ENCODE measurements at regions not wholly inside any gene's neighbourhood (a gene's known extent, or its start where the extent isn't known, plus 50 kb on each side); places are given as distances from the start of the nearest gene placed in this dataset.

GRCh38 chr16:80029761-80030481 lies 429.4 kb upstream of the MAF start:
- no peaks in the 10 kb centered on the region for H3K36me3 ChIP-seq (replicated peaks in 1 of 2; ENCODE audit: control insufficient read depth in 2 of 2, insufficient read depth in 2 of 2, low read length in 2 of 2)
- H3K4me2 ChIP-seq (ENCODE audit: insufficient read depth, low read length, poor library complexity, severe bottlenecking), result no peak overlapping the region
- peaks cover 0 to 2% of the 10 kb centered on the region in 2 donors for H3K9me3 ChIP-seq (replicated peaks in 1 of 2; ENCODE audit: control insufficient read depth in 2 of 2, insufficient read depth in 1 of 2, low read depth in 1 of 2, low read length in 2 of 2)
- no peak overlapping the region for H2AK5ac ChIP-seq (ENCODE audit: low read depth, low read length)
- H3K4ac ChIP-seq (ENCODE audit: low read length), result no peak overlapping the region
- H3K9ac ChIP-seq (ENCODE audit: low read depth, low read length, poor library complexity), result no peak overlapping the region
- no peaks in the 10 kb centered on the region for H3K27me3 ChIP-seq (ENCODE audit: control insufficient read depth in 3 of 3, insufficient read depth in 3 of 3, low read depth in 1 of 3, low read length in 3 of 3)
- no peak overlapping the region for H2BK15ac ChIP-seq (ENCODE audit: low read length)
- H3K14ac ChIP-seq (ENCODE audit: low read length), result no peak overlapping the region
- no peak for DNase-seq (ENCODE audit: low spot score)
- WGBS, 2 donors (ENCODE audit: extremely low coverage in 2 of 2, insufficient read length in 2 of 2, insufficient replicate concordance in 1 of 2), result no CpG with 5 or more reads among the region's 8 CpGs
- no peak overlapping the region for H2BK120ac ChIP-seq (ENCODE audit: low read depth, low read length)
- H4K8ac ChIP-seq (ENCODE audit: low read depth, low read length), result no peak overlapping the region
- H2BK5ac ChIP-seq (ENCODE audit: low read length), result no peak overlapping the region
- H3K23ac ChIP-seq (ENCODE audit: low read depth, low read length, poor library complexity), result no peak overlapping the region
- no peak overlapping the region for H2BK12ac ChIP-seq (ENCODE audit: low read length)
- H3K18ac ChIP-seq (ENCODE audit: low read length), result no peak overlapping the region
- no peaks in the 10 kb centered on the region for H3K79me1 ChIP-seq (ENCODE audit: low read depth, low read length)
- H3K4me1 ChIP-seq (ENCODE audit: control insufficient read depth in 2 of 2, insufficient read depth in 1 of 2, low read depth in 1 of 2, low read length in 2 of 2), result peaks cover 4 to 7% of the 10 kb centered on the region in 2 donors
- no peak overlapping the region for H3K4me3 ChIP-seq (ENCODE audit: low read length in 2 of 2)
- no peak overlapping the region for H2AFZ ChIP-seq (ENCODE audit: low read length)
- H4K91ac ChIP-seq (ENCODE audit: low read depth, low read length, poor library complexity), result no peak overlapping the region
- H3K27ac ChIP-seq (replicated peaks; ENCODE audit: low read length), result no peak overlapping the region

DNA sequence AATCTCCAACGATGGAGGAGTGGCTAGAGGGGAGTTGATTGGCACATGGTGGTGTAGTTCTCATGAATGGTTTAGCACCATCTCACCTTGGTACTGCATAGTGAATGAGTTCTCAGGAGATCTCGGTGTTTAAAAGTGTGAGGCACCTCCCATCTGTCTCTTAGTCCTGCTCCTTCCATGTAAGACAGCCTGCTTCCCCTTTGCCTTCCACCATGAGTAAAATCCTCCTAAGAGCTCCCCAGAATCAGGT lies 428.8 kb upstream of the MAF start:
- H3K27me3 ChIP-seq (ENCODE audit: control insufficient read depth in 3 of 3, insufficient read depth in 3 of 3, low read depth in 1 of 3, low read length in 3 of 3), result no peaks in the 10 kb centered on the region
- no peak overlapping the region for H4K91ac ChIP-seq (ENCODE audit: low read depth, low read length, poor library complexity)
- whole genome bisulfite sequencing, 2 donors (ENCODE audit: extremely low coverage in 2 of 2, insufficient read length in 2 of 2, insufficient replicate concordance in 1 of 2), result no CpG with 5 or more reads among the region's 2 CpGs

DNA sequence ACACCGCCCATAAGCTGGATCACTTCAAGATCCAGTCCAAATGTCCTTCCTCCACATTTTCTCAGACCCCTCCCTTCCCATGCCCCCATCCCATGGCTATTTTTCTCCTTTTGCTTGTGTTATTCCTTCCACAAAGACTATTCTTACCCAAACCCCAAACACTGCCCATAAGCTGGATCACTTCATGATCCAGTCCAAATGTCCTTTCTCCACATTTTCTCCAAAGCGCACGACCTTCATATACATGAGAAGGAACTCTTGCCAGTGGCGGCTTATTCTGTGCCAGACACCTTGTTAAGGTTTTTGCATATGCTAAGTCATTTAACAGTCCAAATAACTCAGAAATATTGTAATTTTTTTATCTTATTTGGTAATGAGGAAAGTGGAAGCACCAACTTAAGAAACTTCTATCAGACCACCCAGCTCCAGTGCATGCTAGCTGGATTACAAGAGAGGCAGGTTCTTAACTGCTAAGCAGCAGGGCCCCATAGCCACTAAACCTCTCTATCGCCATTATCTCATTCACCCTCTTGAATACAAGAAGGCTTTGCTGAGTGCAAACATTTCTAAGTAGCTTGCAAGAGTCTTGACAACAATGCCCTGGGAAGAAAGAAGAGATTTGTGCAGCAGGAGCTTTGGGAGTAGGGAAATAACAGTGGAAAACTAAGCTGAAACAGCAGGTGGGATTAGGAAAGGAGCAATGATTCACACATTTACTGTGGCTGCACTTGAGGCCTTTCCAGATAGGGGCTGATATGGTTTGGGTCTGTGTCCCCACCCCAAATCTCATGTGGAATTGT lies 428.2 kb upstream of the MAF start:
- no peak overlapping the region for H2BK12ac ChIP-seq (ENCODE audit: low read length)
- peak; percentile 31 for DNase-seq (ENCODE audit: low spot score)
- H3K36me3 ChIP-seq (replicated peaks in 1 of 2; ENCODE audit: control insufficient read depth in 2 of 2, insufficient read depth in 2 of 2, low read length in 2 of 2), result no peaks in the 10 kb centered on the region
- H2BK120ac ChIP-seq (ENCODE audit: low read depth, low read length), result no peak overlapping the region
- H2AK5ac ChIP-seq (ENCODE audit: low read depth, low read length), result no peak overlapping the region
- no CpG with 5 or more reads among the region's 5 CpGs for WGBS, 2 donors (ENCODE audit: extremely low coverage in 2 of 2, insufficient read length in 2 of 2, insufficient replicate concordance in 1 of 2)
- no peak overlapping the region for H3K4me3 ChIP-seq (ENCODE audit: low read length in 2 of 2)
- H3K4me1 ChIP-seq (ENCODE audit: control insufficient read depth in 2 of 2, insufficient read depth in 1 of 2, low read depth in 1 of 2, low read length in 2 of 2), result peaks cover 4 to 7% of the 10 kb centered on the region in 2 donors
- H2BK15ac ChIP-seq (ENCODE audit: low read length), result no peak overlapping the region
- H3K4me2 ChIP-seq (ENCODE audit: insufficient read depth, low read length, poor library complexity, severe bottlenecking), result no peak overlapping the region
- no peak overlapping the region for H3K4ac ChIP-seq (ENCODE audit: low read length)
- H3K23ac ChIP-seq (ENCODE audit: low read depth, low read length, poor library complexity), result no peak overlapping the region
- no peak overlapping the region for H3K27ac ChIP-seq (replicated peaks; ENCODE audit: low read length)
- H2AFZ ChIP-seq (ENCODE audit: low read length), result no peak overlapping the region
- H3K27me3 ChIP-seq (ENCODE audit: control insufficient read depth in 3 of 3, insufficient read depth in 3 of 3, low read depth in 1 of 3, low read length in 3 of 3), result no peaks in the 10 kb centered on the region
- H3K79me1 ChIP-seq (ENCODE audit: low read depth, low read length), result no peaks in the 10 kb centered on the region
- H3K18ac ChIP-seq (ENCODE audit: low read length), result no peak overlapping the region
- no peak overlapping the region for H2BK5ac ChIP-seq (ENCODE audit: low read length)
- no peak overlapping the region for H4K8ac ChIP-seq (ENCODE audit: low read depth, low read length)
- H4K91ac ChIP-seq (ENCODE audit: low read depth, low read length, poor library complexity), result no peak overlapping the region
- H3K14ac ChIP-seq (ENCODE audit: low read length), result no peak overlapping the region
- no peaks in the 10 kb centered on the region for H3K9me3 ChIP-seq (replicated peaks in 1 of 2; ENCODE audit: control insufficient read depth in 2 of 2, insufficient read depth in 1 of 2, low read depth in 1 of 2, low read length in 2 of 2)
- H3K9ac ChIP-seq (ENCODE audit: low read depth, low read length, poor library complexity), result no peak overlapping the region

More for the DNA sequence above, 428.8 kb upstream of the MAF start:
- Histone ChIP-seq H3K36me3 (replicated peaks in 1 of 2; ENCODE audit: control insufficient read depth in 2 of 2, insufficient read depth in 2 of 2, low read length in 2 of 2) (no peaks in the 10 kb centered on the region), H3K9ac (ENCODE audit: low read depth, low read length, poor library complexity) (no peak overlapping the region), H2BK120ac (ENCODE audit: low read depth, low read length) (no peak overlapping the region), H3K4ac (ENCODE audit: low read length) (no peak overlapping the region), H3K4me1 (ENCODE audit: control insufficient read depth in 2 of 2, insufficient read depth in 1 of 2, low read depth in 1 of 2, low read length in 2 of 2) (peaks cover 4 to 7% of the 10 kb centered on the region in 2 donors), H3K79me1 (ENCODE audit: low read depth, low read length) (no peaks in the 10 kb centered on the region), H3K14ac (ENCODE audit: low read length) (no peak overlapping the region), H2AK5ac (ENCODE audit: low read depth, low read length) (no peak overlapping the region), H3K27ac (replicated peaks; ENCODE audit: low read length) (no peak overlapping the region), H2AFZ (ENCODE audit: low read length) (no peak overlapping the region), H4K8ac (ENCODE audit: low read depth, low read length) (no peak overlapping the region), H2BK15ac (ENCODE audit: low read length) (no peak overlapping the region), H3K4me2 (ENCODE audit: insufficient read depth, low read length, poor library complexity, severe bottlenecking) (no peak overlapping the region), H3K23ac (ENCODE audit: low read depth, low read length, poor library complexity) (no peak overlapping the region), H3K18ac (ENCODE audit: low read length) (no peak overlapping the region), H3K4me3 (ENCODE audit: low read length in 2 of 2) (no peak overlapping the region), H2BK5ac (ENCODE audit: low read length) (no peak overlapping the region), H2BK12ac (ENCODE audit: low read length) (no peak overlapping the region), H3K9me3 (replicated peaks in 1 of 2; ENCODE audit: control insufficient read depth in 2 of 2, insufficient read depth in 1 of 2, low read depth in 1 of 2, low read length in 2 of 2) (peaks cover 0 to 2% of the 10 kb centered on the region in 2 donors)
- DNase-seq (ENCODE audit: low spot score), result no peak

All from neuronal stem cell (in vitro differentiated cells).